PFSK-1 (cell line): ENCODE measurements at regions not wholly inside any gene's neighbourhood (a gene's known extent, or its start where the extent isn't known, plus 50 kb on each side); places are given as distances from the start of the nearest gene placed in this dataset.

ENCODE experiments used
- POLR2AphosphoS5 ChIP-seq: IDR thresholded peaks from 2 replicates; pipeline ENCODE4 v1.6.1; 2012; ENCODE audit warnings: low read depth, mild to moderate bottlenecking, control low read depth, low read length, moderate library complexity
- TAF1 ChIP-seq: IDR thresholded peaks from 2 replicates; pipeline ENCODE4 v1.6.1; 2012; ENCODE audit warnings: low read length, control low read depth, borderline replicate concordance; ENCODE audit not compliant: insufficient read depth

DNA sequence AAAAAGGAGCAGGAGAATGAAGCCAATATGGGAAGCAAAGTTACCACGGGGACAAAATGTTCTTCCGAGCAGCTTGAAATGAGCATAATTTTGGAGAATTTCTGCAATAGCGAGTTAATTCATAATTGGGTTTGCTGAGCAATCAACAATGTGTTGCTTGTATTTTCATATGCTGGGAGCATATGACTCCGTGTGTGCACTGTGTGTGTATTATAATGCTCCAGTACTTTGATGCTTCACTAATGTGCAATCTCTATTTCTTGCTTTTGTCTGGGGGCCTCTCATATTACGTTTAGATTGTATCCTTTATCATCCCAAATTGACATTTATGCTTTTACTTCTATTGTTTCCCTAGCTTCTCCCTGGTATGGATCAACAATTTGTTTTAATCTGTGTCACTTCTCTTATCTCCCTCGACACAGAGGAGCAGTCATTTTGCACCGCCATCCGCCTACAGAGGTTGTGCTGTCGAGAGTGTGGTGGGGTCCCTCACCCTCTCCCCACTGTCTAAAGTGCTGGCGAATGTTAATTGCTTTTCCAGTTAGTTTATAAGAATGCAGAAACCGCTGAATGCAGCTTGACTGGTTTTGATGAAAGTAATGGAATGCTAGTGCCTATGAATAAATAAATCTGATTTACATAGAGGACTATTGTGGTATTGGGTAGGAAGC lies 372.5 kb upstream of the WWC1 start:
- TF ChIP-seq POLR2AphosphoS5 (no peak), TAF1 (no peak)
